GM18868 (cell line): ENCODE measurements at regions not wholly inside any gene's neighbourhood (a gene's known extent, or its start where the extent isn't known, plus 50 kb on each side); places are given as distances from the start of the nearest gene placed in this dataset.

ENCODE experiments used
- ATAC-seq: cut with Tn5 transposase; IDR thresholded peaks from one replicate; pipeline ENCODE4 v1.9.1; 2021; ENCODE audit warnings: mild to moderate bottlenecking, moderate library complexity; ENCODE audit not compliant: unreplicated experiment

GRCh38 chr6:1068068-1068467, 243.8 kb upstream of the FOXQ1 start:
- no peak for ATAC-seq

- ATAC-seq, result no peak
These were observed 244.6 kb upstream of the FOXQ1 start for GRCh38 chr6:1067346-1067745.

GRCh38 chr6:1066449-1067090, 245.3 kb upstream of the FOXQ1 start:
- no peak for ATAC-seq

GRCh38 chr6:1065986-1066385, 245.9 kb upstream of the FOXQ1 start:
- ATAC-seq, result no peak

- no peak for ATAC-seq
These were observed 248.1 kb upstream of the FOXQ1 start for GRCh38 chr6:1063671-1064355.

GRCh38 chr6:1062786-1063545, 248.9 kb upstream of the FOXQ1 start:
- no peak for ATAC-seq

- no peak for ATAC-seq
These were observed 252.3 kb upstream of the FOXQ1 start for GRCh38 chr6:1059596-1059995.

- ATAC-seq, result no peak
These were observed 254.3 kb upstream of the FOXQ1 start for GRCh38 chr6:1057490-1058135.

GRCh38 chr6:1055015-1055921, 256.6 kb upstream of the FOXQ1 start:
- ATAC-seq, result no peak

GRCh38 chr6:1054653-1055014, 257.3 kb upstream of the FOXQ1 start:
- no peak for ATAC-seq

- no peak for ATAC-seq
These were observed 258.3 kb upstream of the FOXQ1 start for GRCh38 chr6:1053586-1053985.

GRCh38 chr6:1052262-1052661, 259.6 kb upstream of the FOXQ1 start:
- no peak for ATAC-seq

GRCh38 chr6:1049900-1050299, 262.0 kb upstream of the FOXQ1 start:
- no peak for ATAC-seq

GRCh38 chr6:1049170-1049569, 262.7 kb upstream of the FOXQ1 start:
- no peak for ATAC-seq

GRCh38 chr6:1047981-1048541, 263.8 kb upstream of the FOXQ1 start:
- no peak for ATAC-seq

GRCh38 chr6:1045239-1045638, 266.7 kb upstream of the FOXQ1 start:
- no peak for ATAC-seq

GRCh38 chr6:1044040-1044836, 267.7 kb upstream of the FOXQ1 start:
- ATAC-seq, result no peak

- no peak for ATAC-seq
These were observed 268.5 kb upstream of the FOXQ1 start for GRCh38 chr6:1043458-1043836.
